ENCODE measurements at regions not wholly inside any gene's neighbourhood (a gene's known extent, or its start where the extent isn't known, plus 50 kb on each side); places are given as distances from the start of the nearest gene placed in this dataset.

DNA sequence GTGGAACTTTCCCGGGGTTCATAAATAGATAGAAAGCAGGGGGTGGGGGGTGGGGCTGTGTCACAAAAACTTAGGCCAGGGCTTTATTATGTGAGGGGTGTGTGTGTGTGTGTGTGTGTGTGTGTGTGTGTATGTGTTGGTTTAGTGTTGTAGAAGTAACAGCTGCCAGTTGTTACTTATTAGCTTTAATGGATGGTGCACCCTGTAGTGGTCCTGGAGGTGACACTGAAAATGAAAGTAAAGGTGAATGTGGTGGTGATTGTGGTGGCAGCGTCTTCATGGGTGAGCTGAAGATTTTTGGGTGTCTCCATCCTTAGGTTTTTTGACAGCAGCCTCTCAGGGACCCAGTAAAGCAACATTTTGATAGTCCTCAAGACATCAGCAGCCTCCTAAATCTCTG, 449.9 kb downstream of the PDCD6IP start:
- TF ChIP-seq, protein P1, sequence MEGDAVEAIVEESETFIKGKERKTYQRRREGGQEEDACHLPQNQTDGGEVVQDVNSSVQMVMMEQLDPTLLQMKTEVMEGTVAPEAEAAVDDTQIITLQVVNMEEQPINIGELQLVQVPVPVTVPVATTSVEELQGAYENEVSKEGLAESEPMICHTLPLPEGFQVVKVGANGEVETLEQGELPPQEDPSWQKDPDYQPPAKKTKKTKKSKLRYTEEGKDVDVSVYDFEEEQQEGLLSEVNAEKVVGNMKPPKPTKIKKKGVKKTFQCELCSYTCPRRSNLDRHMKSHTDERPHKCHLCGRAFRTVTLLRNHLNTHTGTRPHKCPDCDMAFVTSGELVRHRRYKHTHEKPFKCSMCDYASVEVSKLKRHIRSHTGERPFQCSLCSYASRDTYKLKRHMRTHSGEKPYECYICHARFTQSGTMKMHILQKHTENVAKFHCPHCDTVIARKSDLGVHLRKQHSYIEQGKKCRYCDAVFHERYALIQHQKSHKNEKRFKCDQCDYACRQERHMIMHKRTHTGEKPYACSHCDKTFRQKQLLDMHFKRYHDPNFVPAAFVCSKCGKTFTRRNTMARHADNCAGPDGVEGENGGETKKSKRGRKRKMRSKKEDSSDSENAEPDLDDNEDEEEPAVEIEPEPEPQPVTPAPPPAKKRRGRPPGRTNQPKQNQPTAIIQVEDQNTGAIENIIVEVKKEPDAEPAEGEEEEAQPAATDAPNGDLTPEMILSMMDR (conservative IDR thresholded peaks at IDR 0.05; ENCODE audit: low read depth, low read length) = no peak
- H3K4me3 ChIP-seq (ENCODE audit: low read length) = no peak overlapping the region
- no peak for DNase-seq (ENCODE audit: low read depth)

DNA sequence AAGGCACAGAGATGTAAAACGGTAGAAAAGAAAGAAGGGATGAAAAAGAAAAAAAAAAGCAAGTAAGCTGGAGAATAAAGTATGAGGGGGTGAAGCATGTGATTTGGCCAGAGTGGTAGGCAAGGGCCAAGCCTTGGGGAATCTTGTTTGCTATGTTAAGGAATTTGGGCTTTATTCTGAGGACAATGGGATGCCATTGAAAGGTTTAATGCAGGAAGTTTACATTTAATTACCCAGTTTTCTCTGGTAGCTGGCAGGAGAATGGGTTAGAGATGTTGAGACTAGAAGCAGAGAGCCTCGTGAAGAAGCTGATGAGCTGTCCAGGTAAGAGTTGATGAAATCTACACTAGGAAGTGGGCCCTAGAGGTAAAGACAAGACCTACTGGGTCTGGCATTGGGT, 455.9 kb downstream of the PDCD6IP start:
- DNase-seq (ENCODE audit: low read depth) = no peak
- TF ChIP-seq, protein P1 (conservative IDR thresholded peaks at IDR 0.05; ENCODE audit: low read depth, low read length) = no peak
- H3K4me3 ChIP-seq (ENCODE audit: low read length) = no peak overlapping the region

DNA sequence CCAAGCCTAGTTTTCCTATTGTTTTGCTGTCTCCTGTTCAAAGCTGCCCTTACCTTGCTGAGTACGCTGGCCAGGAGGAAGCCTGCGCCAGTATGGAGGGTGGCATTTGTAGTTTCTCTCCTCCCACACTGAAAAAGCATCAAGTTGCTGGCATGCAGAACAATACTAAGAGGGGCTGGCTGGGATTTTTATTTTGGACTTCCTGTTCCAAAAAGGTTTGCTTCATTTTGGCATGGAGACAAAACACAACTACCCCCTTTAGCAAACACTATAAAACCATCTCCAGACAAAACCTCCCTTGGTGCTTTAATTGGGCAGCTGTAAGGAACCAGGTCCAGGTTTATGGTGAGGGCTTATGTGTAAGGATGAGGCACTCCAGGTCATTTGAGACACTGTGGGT, 457.6 kb downstream of the PDCD6IP start:
- DNase-seq (ENCODE audit: low read depth) = no peak
- no peak overlapping the region for H3K4me3 ChIP-seq (ENCODE audit: low read length)
- TF ChIP-seq, protein P1 (conservative IDR thresholded peaks at IDR 0.05; ENCODE audit: low read depth, low read length) = no peak

DNA sequence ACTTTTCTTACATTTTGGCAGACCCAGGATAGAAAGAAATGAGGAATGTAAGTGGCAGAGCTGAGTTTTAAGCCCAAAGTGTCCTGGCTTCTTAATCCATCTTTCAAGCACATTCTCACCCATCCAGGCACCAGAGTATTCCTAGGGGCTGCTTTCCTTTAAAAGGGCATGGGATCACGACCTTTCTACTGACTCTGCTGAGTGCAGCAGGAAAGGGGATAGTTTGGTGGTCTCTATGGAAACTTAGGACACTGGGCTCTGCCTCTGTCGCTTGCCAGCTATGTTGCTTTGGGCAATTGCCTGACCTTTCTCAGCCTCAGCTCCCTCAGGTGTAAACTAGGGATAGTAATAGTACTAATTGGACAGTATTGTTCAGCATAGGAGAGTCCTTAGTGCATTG, 458.4 kb downstream of the PDCD6IP start:
- no peak for DNase-seq (ENCODE audit: low read depth)
- TF ChIP-seq, protein P1 (conservative IDR thresholded peaks at IDR 0.05; ENCODE audit: low read depth, low read length) = no peak
- no peak overlapping the region for H3K4me3 ChIP-seq (ENCODE audit: low read length)

DNA sequence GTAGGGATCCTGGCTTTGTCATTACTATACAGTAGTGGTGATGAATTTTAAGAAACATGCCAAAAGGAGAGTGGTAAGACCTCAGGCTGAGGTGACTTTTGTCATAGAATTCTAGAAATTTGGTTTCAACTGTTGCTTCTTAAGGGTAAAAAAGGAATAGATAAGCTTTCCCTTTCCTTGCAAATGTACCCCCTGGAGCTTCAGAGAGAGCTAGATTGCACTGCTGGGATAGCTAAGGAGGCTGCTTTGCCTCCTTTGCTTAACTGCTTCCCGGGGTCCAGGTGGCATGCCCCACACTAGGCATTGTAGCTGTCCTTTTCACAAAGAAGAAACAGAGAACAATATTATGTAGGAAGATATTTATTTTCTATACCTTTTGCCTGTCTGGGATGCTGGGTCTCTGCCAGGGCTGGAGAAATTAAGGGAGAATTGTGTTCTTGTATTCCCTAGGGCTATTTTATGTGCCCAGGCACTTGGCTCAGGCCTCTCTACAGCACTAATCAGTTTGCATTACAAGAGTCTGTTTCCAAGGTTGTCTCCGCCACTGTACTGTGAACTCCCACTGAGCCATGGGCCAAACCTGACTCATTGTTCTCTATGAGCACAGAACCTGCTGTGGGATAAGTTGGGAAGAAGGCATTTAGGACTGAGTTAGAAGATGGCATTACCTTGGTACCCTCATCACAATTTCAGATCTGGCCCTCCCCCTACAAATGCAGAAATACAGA, 460.0 kb downstream of the PDCD6IP start:
- no peak for DNase-seq (ENCODE audit: low read depth)

DNA sequence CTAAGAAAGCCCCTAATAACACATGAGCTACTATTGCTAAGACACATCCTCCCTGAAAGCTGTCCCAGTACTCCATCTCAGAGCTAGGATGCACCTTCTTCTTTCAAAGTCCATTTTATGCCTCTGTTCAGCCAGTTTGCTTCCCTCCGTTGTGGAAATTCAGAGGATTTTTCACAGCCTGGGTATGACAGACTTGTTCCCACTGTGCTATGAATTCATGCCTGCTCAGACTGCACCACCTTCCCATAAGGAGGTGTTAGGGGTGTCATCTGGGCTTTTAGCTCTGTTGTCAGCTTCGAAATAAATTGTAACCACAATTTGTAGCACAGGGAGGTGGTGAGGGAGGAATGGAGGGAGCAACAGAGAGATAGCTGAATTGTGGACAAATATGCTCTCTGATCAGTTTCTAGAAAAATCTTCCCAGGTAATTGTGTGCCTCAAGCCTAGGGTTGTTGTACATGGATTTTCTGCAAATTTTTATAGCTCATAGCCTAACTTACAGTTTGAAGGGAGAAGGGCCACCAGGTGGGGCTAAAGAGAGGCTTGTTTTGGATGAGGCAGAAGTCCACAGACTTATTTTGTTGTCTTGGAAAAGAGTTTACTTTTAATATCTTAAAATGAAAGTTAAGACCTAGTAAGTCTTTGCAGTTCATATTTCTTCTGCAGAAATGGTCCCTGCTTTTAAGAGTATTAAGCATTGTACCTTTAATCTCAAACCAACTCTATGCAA, 462.0 kb downstream of the PDCD6IP start:
- DNase-seq (ENCODE audit: low read depth) = no peak
- H3K4me3 ChIP-seq (ENCODE audit: low read length) = no peak overlapping the region
- TF ChIP-seq, protein P1 (conservative IDR thresholded peaks at IDR 0.05; ENCODE audit: low read depth, low read length) = peak; percentile 86

More for the DNA sequence above, 460.0 kb downstream of the PDCD6IP start:
- no peak overlapping the region for H3K4me3 ChIP-seq (ENCODE audit: low read length)
- TF ChIP-seq, protein P1 (conservative IDR thresholded peaks at IDR 0.05; ENCODE audit: low read depth, low read length) = no peak

DNA sequence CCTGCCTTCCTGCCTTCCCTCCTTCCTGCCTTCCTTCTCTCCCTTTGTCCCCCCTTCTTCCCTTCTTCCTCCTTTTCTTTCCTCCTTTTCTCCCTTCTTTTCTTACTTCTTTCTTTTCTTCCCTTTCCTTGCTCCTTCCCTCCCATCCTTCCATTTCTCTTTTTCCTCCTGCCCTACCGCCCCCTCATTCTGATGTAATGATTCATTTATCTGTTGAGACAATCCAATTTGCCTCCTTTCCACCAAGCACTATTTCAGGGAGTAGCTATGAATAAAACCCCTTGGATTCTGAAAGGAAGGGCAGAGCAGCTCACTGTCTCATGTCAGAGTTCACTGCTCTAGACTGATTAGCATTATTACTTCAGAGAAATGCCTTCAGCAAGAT, 462.6 kb downstream of the PDCD6IP start:
- no peak overlapping the region for H3K4me3 ChIP-seq (ENCODE audit: low read length)
- TF ChIP-seq, protein P1 (conservative IDR thresholded peaks at IDR 0.05; ENCODE audit: low read depth, low read length) = no peak
- DNase-seq (ENCODE audit: low read depth) = no peak

All from retinal pigment epithelial cell (primary cell).